ENCODE measurements at regions not wholly inside any gene's neighbourhood (a gene's known extent, or its start where the extent isn't known, plus 50 kb on each side); places are given as distances from the start of the nearest gene placed in this dataset.

GRCh38 chr11:96635655-96636054, 245.8 kb downstream of the JRKL start:
- Histone ChIP-seq H2AFZ (ENCODE audit: low read depth, low read length, severe bottlenecking) (no peak overlapping the region), H3K4me2 (ENCODE audit: low read depth, low read length, poor library complexity, severe bottlenecking) (no peak overlapping the region), H3F3A (ENCODE audit: insufficient read depth) (no peaks in the 10 kb centered on the region), H3K9me3 (ENCODE audit: insufficient read depth, low read length) (no peaks in the 10 kb centered on the region), H3K4me3 (ENCODE audit: insufficient read depth, low read length, poor library complexity, severe bottlenecking) (no peak overlapping the region), H3K27ac (ENCODE audit: low read depth, low read length) (no peak overlapping the region), H3K79me2 (ENCODE audit: insufficient read depth, low read length) (no peaks in the 10 kb centered on the region), H3K9me2 (replicated peaks; ENCODE audit: insufficient read depth, low read length) (no peaks in the 10 kb centered on the region), H3K9ac (ENCODE audit: low read length) (no peak overlapping the region), H3K27me3 (ENCODE audit: low read length) (no peaks in the 10 kb centered on the region), H4K20me1 (ENCODE audit: low read depth, low read length) (no peaks in the 10 kb centered on the region), H3K36me3 (ENCODE audit: low read length) (no peaks in the 10 kb centered on the region)
- TF ChIP-seq EZH2phosphoT487 (conservative IDR thresholded peaks at IDR 0.05; ENCODE audit: low read length): no peak
- TF ChIP-seq CTCF (IDR thresholded peaks at IDR 0.05; ENCODE audit: insufficient read depth, low read length, poor library complexity, severe bottlenecking): no peak

GRCh38 chr11:96641261-96641660, 251.4 kb downstream of the JRKL start:
- Histone ChIP-seq H2AFZ (ENCODE audit: low read depth, low read length, severe bottlenecking) (no peak overlapping the region), H4K20me1 (ENCODE audit: low read depth, low read length) (no peaks in the 10 kb centered on the region), H3K4me2 (ENCODE audit: low read depth, low read length, poor library complexity, severe bottlenecking) (no peak overlapping the region), H3F3A (ENCODE audit: insufficient read depth) (no peaks in the 10 kb centered on the region), H3K9ac (ENCODE audit: low read length) (no peak overlapping the region), H3K4me3 (ENCODE audit: insufficient read depth, low read length, poor library complexity, severe bottlenecking) (no peak overlapping the region), H3K79me2 (ENCODE audit: insufficient read depth, low read length) (no peaks in the 10 kb centered on the region), H3K9me3 (ENCODE audit: insufficient read depth, low read length) (no peaks in the 10 kb centered on the region), H3K27ac (ENCODE audit: low read depth, low read length) (no peak overlapping the region), H3K9me2 (replicated peaks; ENCODE audit: insufficient read depth, low read length) (no peaks in the 10 kb centered on the region), H3K27me3 (ENCODE audit: low read length) (no peaks in the 10 kb centered on the region), H3K36me3 (ENCODE audit: low read length) (no peaks in the 10 kb centered on the region)
- TF ChIP-seq CTCF (IDR thresholded peaks at IDR 0.05; ENCODE audit: insufficient read depth, low read length, poor library complexity, severe bottlenecking) (no peak), EZH2phosphoT487 (conservative IDR thresholded peaks at IDR 0.05; ENCODE audit: low read length) (no peak)

GRCh38 chr11:96642583-96642982, 252.8 kb downstream of the JRKL start:
- H3K9ac ChIP-seq (ENCODE audit: low read length): no peak overlapping the region
- no peak overlapping the region for H3K4me3 ChIP-seq (ENCODE audit: insufficient read depth, low read length, poor library complexity, severe bottlenecking)
- no peaks in the 10 kb centered on the region for H3K9me2 ChIP-seq (replicated peaks; ENCODE audit: insufficient read depth, low read length)
- H3K9me3 ChIP-seq (ENCODE audit: insufficient read depth, low read length): no peaks in the 10 kb centered on the region
- H4K20me1 ChIP-seq (ENCODE audit: low read depth, low read length): no peaks in the 10 kb centered on the region
- no peaks in the 10 kb centered on the region for H3F3A ChIP-seq (ENCODE audit: insufficient read depth)
- no peak overlapping the region for H3K4me2 ChIP-seq (ENCODE audit: low read depth, low read length, poor library complexity, severe bottlenecking)
- TF ChIP-seq CTCF (IDR thresholded peaks at IDR 0.05; ENCODE audit: insufficient read depth, low read length, poor library complexity, severe bottlenecking) (no peak), EZH2phosphoT487 (conservative IDR thresholded peaks at IDR 0.05; ENCODE audit: low read length) (no peak)
- no peak overlapping the region for H2AFZ ChIP-seq (ENCODE audit: low read depth, low read length, severe bottlenecking)
- no peak overlapping the region for H3K27ac ChIP-seq (ENCODE audit: low read depth, low read length)
- H3K79me2 ChIP-seq (ENCODE audit: insufficient read depth, low read length): no peaks in the 10 kb centered on the region
- no peaks in the 10 kb centered on the region for H3K27me3 ChIP-seq (ENCODE audit: low read length)
- H3K36me3 ChIP-seq (ENCODE audit: low read length): no peaks in the 10 kb centered on the region
